ENCODE measurements at regions not wholly inside any gene's neighbourhood (a gene's known extent, or its start where the extent isn't known, plus 50 kb on each side); places are given as distances from the start of the nearest gene placed in this dataset.

DNA sequence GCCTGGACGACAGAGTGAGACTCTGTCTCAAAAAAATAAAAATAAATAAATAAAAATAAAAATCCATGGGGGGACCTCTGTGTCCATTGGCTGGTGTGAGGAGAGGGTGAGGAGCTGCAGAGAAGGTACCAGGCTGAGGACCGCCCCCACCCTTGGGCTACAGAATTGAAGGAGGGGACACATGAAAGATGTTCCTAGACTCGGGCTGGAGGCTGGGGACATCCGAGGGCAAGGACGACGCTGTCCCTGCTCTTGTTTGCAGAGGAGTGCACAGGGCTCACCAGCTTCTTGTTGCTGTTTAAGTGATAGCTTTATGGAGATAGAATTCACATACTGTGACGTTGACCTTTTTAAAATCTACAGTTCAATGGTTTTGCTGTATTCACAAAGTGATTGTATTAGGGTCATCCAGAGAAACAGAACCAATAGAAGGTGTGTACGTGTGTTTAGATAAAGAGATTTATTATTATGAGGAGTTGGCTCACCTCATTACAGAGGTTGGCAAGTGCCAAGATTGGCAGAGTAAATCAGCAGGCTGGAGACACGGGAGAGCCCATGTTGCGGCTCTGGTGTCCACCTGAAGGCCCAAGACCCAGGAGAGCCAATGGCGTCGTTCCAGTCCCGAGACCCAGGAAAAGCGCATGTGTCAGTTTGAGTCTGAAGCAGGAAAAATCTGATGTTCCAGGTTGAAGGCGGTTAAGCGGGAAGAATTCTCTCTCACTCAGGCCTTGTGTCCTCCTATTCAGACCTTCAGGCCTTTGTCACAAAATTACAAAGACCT, 320.7 kb downstream of the SEC14L1 start:
- DNase-seq (ENCODE audit: extremely low spot score, insufficient read length, low read depth) (no peak), FAIRE-seq (no peak)

DNA sequence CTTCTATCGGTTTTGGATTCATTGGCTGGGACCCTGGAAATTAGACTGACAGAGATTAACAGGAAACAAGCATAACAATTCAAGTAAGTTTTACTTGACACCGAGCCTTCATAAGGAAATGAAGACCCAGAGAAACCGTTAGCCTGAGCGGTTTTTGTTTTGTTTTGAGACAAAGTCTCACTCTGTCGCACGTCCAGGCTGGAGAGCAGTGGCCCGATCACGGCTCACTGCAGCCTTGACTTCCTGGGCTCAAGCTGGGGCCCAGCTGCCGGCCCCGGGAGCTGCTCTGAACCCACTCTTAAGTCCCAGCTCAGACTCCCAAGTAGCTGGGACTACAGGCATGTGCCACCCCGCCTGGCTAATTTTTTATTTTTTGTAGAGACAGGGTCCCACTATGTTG, 321.3 kb downstream of the SEC14L1 start:
- no peak for DNase-seq (ENCODE audit: extremely low spot score, insufficient read length, low read depth)
- FAIRE-seq = peak; percentile 98

DNA sequence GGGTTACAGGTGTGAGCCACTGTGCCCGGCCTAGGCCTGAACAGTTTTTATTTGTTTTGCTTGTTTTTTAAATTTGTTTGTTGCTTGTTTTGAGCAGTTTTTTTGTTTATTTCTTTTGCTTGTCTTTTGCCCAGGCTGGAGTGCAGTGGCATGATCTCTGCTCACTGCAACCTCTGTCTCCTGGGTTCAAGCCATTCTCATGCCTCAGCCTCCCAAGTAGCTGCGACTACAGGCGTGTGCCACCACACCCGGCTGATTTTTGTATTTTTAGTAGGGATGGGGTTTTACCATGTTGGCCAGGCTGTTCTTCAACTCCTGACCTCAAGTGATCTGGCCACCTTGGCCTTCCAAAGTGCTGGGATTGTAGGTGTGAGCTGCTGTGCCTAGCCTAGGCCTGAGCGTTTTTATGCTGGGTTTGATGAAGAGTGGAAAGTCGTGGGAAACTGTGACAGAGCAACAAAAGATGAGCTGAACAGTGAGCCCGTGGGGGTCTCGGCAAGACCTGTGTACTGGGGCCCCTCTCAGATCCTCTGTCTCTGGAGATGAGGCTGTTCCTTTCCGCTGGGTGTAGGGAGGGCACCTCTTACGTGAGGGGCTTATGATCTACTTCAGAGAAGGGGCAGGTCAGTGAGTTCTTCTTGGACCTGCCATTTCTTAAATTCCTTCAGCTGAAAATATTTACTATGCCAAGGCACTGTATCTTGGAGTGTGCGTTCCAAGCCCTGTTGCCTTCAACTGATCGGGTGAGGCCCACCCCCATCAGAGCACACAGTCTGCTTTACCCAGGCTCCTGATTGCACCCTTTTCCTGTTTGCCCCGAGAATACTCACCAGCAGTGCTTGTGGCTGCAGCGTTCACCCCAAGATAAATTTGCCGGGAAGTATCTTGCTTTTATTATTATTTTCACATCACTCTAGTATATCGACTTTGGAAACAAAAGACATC, 322.1 kb downstream of the SEC14L1 start:
- no peak for DNase-seq (ENCODE audit: extremely low spot score, insufficient read length, low read depth)
- no peak for FAIRE-seq

DNA sequence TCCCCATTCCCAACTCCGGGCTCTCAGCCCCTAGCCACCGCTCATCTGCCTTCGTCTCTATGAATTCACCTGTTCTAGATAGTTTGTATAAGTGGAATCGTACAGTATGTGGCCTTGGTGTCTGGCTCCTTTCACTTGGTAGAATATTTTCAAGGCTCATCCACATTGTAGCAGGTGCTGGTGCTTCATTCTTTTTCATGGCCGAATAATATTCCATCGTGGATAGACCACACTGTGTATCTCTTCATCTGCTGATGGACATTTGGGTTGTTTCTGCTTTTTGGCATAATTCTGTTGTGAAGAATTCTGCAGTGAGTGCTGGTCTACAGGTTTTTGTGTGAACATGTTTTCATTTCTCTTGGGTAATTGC, 324.2 kb downstream of the SEC14L1 start:
- no peak for FAIRE-seq
- no peak for DNase-seq (ENCODE audit: extremely low spot score, insufficient read length, low read depth)

DNA sequence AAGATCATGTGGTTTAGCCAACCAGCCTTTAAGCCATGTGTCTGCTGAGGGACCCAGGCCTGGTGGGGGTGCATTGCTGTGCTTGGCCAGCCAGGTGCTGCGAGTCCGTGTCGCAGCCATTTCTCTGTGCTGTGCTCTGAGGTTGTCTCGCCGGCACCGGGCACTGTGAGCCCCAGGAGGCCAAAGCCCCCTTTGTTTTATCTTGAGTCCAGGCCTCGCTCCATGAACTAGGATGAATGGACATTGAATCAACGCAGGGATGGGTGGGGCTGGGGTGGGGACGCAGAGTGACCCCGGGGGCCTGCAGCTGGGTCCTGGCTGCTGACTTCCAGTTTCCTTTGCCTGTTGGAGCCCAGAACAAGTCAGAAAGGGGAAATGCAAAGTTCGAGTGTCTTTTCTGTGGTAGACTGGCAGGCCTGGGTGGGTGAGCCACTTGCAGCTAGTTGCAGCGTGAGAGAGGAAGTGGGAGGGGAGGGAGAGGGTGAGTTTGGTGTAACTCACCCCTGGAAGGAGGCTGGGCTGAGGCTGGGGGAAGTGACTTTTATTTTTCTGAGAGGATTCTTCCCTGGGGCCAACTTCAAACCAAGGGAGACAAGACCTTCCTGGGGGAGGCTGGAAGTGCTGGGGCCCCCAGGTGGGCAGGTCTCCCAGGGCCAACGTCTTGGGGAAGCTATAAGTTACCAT, 324.7 kb downstream of the SEC14L1 start:
- FAIRE-seq = peak; percentile 95
- no peak for DNase-seq (ENCODE audit: extremely low spot score, insufficient read length, low read depth)

DNA sequence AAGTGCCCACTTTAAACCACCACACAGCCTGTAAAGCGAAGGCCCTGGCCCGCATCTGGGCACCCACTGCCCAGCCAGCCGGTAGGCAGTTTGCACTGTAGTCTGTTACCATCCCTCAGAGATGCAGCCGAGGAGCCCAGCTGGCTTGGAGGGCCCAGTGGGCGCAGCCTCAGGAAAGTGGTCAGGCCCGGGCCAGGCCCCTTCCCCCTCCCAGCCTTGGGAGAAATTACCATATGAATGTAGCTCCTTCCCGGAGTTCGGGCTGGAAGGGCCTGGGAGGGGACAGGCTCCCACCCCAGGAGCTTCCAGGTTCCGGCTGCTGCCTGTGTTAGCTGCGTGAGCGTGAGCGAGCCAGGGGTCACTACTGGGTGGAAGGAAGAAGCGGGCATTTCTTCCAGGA, 325.4 kb downstream of the SEC14L1 start:
- FAIRE-seq (no peak), DNase-seq (ENCODE audit: extremely low spot score, insufficient read length, low read depth) (no peak)

DNA sequence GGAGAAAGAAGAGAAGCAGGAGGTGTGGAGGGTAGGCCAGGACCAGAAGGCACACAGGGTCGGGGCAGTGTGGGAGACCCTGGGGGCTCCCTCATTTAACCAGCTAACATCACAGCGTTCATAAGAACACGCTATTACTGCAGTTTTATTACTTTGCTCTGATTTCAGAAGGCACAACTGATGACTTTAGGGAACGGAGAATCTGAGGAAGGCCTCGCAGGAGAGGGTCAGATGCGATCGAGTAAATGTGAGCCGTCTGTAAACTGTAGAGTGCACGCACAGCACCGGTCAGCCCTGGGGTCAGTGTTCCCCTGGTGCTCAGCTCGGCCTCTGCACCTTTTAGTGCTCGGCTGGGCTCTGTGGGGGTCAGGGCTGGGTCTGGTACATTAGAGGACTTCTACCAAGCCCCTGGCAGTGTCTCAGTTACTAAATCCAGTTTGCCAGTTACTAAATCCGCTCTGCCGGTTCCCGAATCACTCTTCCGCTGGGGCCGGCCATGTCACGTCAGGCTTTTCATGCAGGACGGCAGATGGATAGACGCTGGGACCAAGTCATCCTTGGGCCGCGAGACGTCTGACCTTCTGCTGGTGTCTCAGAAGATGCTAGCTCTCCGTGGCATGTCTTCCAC, 325.9 kb downstream of the SEC14L1 start:
- FAIRE-seq (no peak), DNase-seq (ENCODE audit: extremely low spot score, insufficient read length, low read depth) (no peak)

DNA sequence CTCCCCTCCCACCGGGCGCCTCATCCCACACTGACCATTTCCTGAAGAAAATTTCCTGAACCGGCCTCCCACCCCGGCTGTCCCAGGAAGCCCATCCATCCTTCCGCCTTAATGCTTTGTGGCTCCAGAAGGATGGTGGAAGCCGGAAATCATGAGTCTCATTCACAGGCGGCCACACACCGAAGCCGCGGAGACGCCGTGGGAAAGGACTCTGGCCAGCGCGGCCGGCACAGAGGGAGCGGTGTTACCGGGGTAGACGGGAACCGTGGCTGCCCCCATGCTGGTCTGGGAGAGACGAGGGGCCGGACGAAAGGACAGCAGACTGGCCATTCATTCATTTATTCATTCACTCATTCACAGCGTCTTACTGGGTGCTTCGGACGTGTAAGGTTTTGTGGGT, 326.8 kb downstream of the SEC14L1 start:
- DNase-seq (ENCODE audit: extremely low spot score, insufficient read length, low read depth) (no peak), FAIRE-seq (no peak)

DNA sequence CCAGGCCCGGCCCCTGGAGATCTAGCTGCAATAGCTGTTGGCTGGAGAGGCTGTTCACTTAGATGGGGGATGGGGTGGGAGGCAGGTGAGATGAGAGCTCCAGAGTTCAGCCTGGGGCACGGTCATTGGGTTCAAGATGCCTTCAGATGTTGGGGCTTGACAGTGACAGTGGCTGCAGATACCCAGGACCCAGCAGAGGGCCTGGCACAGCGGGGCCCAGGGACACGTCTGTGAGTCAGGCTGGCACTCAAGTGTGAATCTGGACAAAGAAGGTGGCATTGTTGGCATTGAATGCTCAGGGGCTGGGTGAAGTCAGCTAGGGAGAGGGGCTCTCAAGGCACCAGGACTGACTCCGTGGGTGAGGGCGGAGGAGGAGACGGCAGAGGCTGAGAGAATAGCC, 328.1 kb downstream of the SEC14L1 start:
- DNase-seq (ENCODE audit: extremely low spot score, insufficient read length, low read depth) (no peak), FAIRE-seq (no peak)

DNA sequence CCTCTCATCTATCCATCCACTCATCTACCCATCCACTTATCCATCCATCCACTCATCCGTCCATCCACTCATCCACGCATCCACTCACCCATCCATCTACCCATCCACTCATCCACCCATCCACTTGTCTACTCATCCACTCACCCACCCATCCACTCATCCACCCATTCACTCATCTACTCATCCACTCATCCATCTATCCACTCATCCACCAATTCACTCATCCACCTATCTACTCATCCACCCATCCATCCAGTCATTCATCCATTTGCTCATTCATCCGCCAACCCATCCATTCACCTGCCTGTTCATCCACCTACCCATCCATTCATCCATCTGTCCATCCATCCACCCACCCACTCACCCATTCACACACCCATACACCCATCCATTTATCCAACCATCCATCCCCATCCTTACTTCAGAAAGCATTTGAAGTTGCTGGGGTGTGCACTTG, 329.6 kb downstream of the SEC14L1 start:
- no peak for FAIRE-seq
- no peak for DNase-seq (ENCODE audit: extremely low spot score, insufficient read length, low read depth)

DNA sequence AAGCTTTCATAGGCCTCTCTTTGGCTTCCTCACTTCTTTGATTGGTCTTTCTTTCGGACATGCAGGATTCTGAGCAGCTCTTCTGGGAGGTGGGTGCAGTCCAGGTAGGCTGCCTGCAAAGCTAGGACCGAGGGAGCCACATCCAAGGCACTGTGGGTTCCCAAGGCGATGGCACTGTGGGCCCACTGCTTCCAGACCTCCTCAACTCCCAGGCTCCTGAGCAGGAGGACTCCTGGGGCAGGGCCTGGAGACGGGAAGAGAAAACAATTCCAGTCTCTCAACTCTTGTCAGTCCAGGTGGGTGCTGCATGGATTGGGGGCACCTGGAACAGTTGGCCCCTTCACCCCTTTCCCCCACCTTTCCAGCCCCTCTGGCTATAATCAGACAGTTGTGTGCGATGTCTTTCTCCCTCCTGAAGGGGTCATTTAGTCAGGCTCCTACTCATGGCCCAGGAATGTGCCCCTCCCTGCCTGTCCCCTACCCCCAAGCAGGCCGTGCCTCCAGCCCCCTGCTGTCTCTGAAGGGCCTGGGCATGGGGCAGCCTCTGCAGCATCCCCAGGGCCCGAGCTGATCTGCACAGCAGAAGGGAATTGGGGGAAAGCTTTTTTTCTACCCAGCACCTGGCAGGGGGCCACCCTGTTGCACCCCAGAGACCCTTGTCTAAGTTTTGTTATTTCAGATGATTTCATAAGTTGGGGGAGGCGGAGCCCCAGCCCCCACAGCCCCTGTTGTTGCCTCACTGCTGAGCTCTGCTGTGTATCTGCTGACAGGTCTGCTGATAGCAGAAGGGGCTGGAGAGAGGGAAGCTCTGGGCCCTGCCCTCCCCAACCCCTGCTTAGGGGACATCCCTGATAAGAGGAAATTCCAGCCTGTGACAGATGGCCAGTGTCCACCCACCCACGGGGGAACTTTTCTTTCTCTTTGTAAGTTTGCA, 330.3 kb downstream of the SEC14L1 start:
- DNase-seq (ENCODE audit: extremely low spot score, insufficient read length, low read depth) = no peak
- no peak for FAIRE-seq

DNA sequence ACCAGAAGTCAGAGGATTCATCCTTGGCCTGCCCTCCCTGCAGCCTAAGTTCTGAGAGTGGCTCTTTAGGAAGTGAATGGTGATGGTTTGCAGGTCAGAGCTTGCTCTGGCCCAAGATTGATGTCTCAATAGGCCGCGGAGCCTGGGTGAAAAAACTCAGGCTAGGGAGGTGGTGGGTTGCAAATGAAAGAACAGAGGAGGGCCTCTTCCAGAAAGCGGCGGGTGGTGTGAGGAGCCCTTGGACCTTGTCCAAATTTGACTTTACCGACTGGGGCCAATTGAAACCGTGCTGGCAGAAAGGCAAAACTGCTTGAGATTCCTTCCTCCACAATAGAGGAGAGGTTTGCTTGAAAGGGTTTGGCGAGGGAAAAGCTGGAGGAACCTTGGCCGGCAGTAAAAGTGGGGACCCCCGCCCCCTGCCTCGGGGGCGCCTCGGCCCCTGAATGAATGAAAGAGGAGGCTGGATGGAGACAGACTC, 331.3 kb downstream of the SEC14L1 start:
- no peak for DNase-seq (ENCODE audit: extremely low spot score, insufficient read length, low read depth)
- FAIRE-seq = peak; percentile 82

DNA sequence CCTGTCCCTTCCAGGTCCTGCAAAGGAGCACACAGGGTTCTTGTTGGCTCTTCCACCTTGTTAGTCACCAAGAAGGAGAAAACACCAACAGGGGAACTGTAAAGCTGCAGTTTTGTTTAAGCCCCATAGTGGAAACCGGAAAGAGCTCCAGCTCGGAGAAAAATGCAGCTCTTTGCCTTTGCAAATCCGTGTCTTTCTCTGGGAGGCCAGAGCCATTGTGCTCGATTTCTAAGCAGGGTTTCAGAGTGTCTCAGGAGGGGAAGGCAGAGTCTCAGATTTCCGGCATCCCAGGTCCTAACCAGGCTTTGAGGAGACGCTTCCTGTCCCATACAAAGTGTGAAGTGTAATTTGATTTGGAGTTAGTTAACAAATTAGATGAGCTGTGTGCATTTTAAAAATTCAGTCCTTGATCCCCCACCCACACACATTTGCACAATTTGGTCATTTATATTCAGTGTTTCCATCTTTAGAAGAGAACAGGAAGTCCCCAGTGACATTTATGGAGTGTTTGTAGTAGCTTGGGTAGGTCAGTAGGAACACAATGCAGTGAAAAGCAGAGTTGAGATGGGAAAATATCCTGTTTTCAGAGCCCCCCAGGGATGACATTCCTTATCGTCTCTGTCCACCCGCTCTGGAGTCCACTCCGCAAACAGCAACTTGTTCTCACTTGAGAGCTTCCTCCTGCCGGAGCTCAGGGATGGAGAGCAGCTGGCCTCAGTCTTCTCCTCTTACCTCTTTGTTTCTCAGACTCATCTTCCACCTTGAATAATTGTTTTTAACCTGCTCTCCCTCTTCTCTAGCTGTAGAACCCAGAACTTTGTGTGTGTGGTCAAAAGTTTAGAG, 331.9 kb downstream of the SEC14L1 start:
- DNase-seq (ENCODE audit: extremely low spot score, insufficient read length, low read depth) (no peak), FAIRE-seq (no peak)

DNA sequence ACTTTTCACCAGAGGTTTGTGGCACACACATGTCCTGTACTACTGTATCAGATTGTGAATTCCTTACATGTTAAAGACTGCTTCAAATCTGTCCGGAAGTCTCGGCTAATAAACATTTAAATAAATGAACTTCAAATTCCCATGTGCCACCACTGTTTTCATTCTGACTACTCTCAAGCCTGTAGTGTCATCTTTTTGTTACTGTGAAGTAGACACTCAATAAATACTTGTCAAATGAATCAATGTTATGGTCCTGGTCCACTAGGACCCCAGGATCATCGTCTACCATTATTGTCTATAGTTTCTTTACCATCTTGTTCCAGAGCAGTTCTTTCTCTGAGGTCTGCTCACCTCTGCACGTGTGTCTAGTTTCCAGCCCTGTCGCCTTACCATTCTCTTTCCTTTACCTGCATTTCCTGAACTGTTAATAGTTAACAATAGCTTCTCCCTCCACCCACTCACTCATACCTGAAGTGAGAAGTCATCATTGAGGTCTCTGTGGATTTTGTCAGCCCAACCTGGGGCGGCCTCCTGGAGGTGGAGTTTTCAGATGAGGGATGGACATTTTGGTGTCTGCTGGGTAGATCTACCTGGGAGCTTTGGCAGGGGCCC, 333.0 kb downstream of the SEC14L1 start:
- DNase-seq (ENCODE audit: extremely low spot score, insufficient read length, low read depth) (no peak), FAIRE-seq (peak; percentile 95)

DNA sequence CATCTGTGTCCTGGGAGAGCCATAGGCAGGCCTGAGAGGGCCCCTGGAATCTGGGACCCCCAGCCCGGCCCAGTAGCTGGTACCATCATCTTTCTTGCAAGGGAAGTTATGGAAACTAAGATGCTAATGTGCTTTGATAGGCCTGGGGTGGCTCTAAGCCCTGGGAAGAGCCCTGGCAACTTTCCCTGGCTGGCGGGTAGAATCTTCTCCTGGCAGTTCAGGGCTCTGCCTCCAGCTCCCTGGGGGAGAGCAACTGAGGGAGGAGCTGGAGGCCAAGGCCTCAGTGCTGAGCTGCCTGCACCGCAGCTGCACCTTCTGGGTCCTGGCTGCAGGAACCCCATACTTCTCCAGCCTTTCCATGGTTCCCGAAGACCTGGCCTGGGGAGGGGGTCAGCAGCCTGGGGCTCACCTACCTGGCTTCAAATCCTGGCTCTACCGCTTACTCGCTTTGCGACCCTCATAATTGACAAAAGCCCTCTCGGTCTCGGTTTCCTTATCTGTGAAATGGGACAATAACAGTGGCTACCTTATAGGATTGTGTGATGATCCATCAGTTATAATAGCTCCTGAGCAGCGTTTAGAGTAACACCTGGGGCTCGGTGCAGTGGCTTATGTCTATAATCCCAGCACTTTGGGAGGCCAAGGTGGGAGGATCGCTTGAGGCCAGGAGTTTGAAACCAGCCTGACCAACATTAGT, 333.7 kb downstream of the SEC14L1 start:
- FAIRE-seq = no peak
- DNase-seq (ENCODE audit: extremely low spot score, insufficient read length, low read depth) = no peak

DNA sequence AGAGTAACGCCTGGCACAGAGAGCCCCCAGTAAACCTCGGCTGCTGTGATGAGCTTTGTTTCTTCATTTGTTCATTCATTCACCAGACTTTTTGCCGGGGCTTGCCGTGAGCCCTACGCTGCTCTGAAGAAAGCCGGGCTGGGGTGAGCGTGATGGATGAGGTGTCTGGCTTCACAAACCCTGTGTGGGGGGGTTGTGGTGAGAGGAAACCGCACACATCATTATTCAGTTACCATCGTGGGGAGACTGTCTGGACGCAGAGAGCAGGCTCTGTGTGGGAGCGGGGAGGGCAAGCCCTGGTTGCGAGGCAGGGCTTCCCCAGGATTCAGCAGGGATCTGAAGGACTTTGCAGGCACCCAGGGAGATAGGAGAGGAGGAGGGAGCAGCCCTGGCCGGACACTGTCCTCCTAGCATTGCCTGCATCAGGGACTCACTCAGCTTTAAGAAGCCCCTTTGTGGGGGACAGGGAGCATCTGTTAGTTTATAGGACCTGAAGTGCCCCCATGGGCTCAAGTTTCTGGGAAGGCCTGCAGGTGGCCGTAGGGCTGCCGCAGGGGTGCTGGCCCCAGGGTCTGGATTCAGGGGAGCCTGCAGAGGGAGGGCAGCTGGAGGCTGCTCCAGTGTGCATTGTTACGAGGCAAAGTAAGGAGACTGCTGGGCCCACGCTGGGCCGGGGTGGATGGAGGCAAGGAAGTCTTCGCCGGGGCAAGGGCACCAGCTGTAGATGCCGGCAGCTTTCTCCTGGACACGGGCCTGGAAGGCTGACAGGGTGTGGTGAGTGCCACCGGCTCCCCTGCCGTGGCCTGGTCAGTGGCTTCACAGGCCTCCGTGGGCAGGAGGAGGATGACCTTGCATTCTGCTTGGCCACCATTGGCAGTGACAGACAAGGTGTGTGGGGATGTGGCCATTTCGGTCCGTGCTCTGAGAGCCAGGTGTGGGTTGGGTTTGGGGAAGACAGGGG, 334.5 kb downstream of the SEC14L1 start:
- DNase-seq (ENCODE audit: extremely low spot score, insufficient read length, low read depth) (no peak), FAIRE-seq (peak; percentile 84)
